PC-3 (cell line): ENCODE measurements at regions not wholly inside any gene's neighbourhood (a gene's known extent, or its start where the extent isn't known, plus 50 kb on each side); places are given as distances from the start of the nearest gene placed in this dataset.

ENCODE experiments used
- ATAC-seq: fragments of 200-7000 bp; cut with Tn5 transposase; 2 replicates; pipeline ENCODE4 v1.9.1; 2020; ENCODE audit warnings: mild to moderate bottlenecking, moderate library complexity
- BruUV-seq: library from RNA; stranded (reverse); fragments of 400-500 nt; replicated peaks from 2 replicates; lab custom pipeline; 2021; lab: Mats Ljungman, UMichigan
- CTCF ChIA-PET: fragments of 300-600 bp; sonication (Branson Sonifier 250); formaldehyde crosslinking; loops from one replicate; lab custom pipeline; 2022; ENCODE audit warnings: antibody characterized with exemption; lab: Charles Lee
- POLR2A ChIA-PET: fragments of 300-600 bp; sonication (Branson Sonifier 250); formaldehyde crosslinking; loops from one replicate; lab custom pipeline; 2022; ENCODE audit warnings: antibody characterized with exemption; ENCODE audit not compliant: unreplicated experiment; lab: Charles Lee
- DNase-seq: peaks from one replicate; pipeline ENCODE4 v3.0.0-alpha.2; 2015
- H2AFZ ChIP-seq: fragments of 300-600 bp; sonication (generic); 2 replicates; pipeline ENCODE4 v1.6.0; 2016; ENCODE audit warnings: antibody characterized with exemption, low read length
- H3F3A ChIP-seq: fragments of 300-600 bp; sonication (generic); one replicate; pipeline ENCODE4 v1.6.0; 2017; ENCODE audit warnings: antibody characterized with exemption, low read length, control low read depth, mild to moderate bottlenecking; ENCODE audit not compliant: unreplicated experiment
- H3K27ac ChIP-seq: fragments of 300-600 bp; sonication (generic); 2 replicates; pipeline ENCODE4 v1.5.1; 2016; ENCODE audit warnings: mild to moderate bottlenecking, low read length
- H3K27me3 ChIP-seq: fragments of 300-600 bp; sonication (generic); 2 replicates; pipeline ENCODE4 v1.6.1; 2016; ENCODE audit warnings: low read length, mixed read lengths
- H3K36me3 ChIP-seq: fragments of 300-600 bp; sonication (generic); 2 replicates; pipeline ENCODE4 v1.6.1; 2016; ENCODE audit warnings: low read depth, mixed run types, low read length, mixed read lengths
- H3K4me1 ChIP-seq: fragments of 300-600 bp; sonication (generic); 2 replicates; pipeline ENCODE4 v1.5.1; 2016; ENCODE audit warnings: low read length; ENCODE audit not compliant: insufficient read depth
- H3K4me2 ChIP-seq: fragments of 300-600 bp; sonication (generic); 2 replicates; pipeline ENCODE4 v1.6.0; 2016; ENCODE audit warnings: low read length
- H3K4me3 ChIP-seq: fragments of 300-600 bp; sonication (generic); 2 replicates; pipeline ENCODE4 v1.5.1; 2016; ENCODE audit warnings: mild to moderate bottlenecking, low read length, mixed read lengths
- H3K79me2 ChIP-seq: fragments of 300-600 bp; sonication (generic); 2 replicates; pipeline ENCODE4 v1.6.1; 2017; ENCODE audit warnings: low read length, mixed read lengths
- H3K9ac ChIP-seq: fragments of 300-600 bp; sonication (generic); 2 replicates; pipeline ENCODE4 v1.6.0; 2016; ENCODE audit warnings: mild to moderate bottlenecking, low read length
- H3K9me2 ChIP-seq: fragments of 300-600 bp; sonication (generic); replicated peaks from 2 replicates; pipeline ENCODE4 v1.6.1; 2016; ENCODE audit warnings: mixed run types, low read length, mixed read lengths
- H3K9me3 ChIP-seq: fragments of 300-600 bp; sonication (generic); 2 replicates; pipeline ENCODE4 v1.6.1; 2016; ENCODE audit warnings: low read length, mixed read lengths
- H4K20me1 ChIP-seq: fragments of 300-600 bp; sonication (generic); 2 replicates; pipeline ENCODE4 v1.6.1; 2016; ENCODE audit warnings: low read length, mixed read lengths
- CTCF ChIP-seq: fragments of 300-600 bp; sonication (generic); conservative IDR thresholded peaks from 2 replicates; pipeline ENCODE4 v1.5.1; 2017; ENCODE audit warnings: antibody characterized with exemption, low read depth, mild to moderate bottlenecking, low read length
- EZH2 ChIP-seq: fragments of 300-600 bp; sonication (generic); IDR thresholded peaks from one replicate; pipeline ENCODE4 v1.6.1; 2017; ENCODE audit warnings: antibody characterized with exemption, mild to moderate bottlenecking, low read length; ENCODE audit not compliant: unreplicated experiment
- EZH2phosphoT487 ChIP-seq: fragments of 300-600 bp; sonication (generic); IDR thresholded peaks from 2 replicates; pipeline ENCODE4 v1.6.1; 2018; ENCODE audit warnings: mild to moderate bottlenecking, antibody characterized with exemption, low read length, borderline replicate concordance
- intact Hi-C: fragments of 100-400 bp; cut with micrococcal nuclease; formaldehyde crosslinking; loops from 2 replicates; pipeline ENCODE4 v1.9.0; 2023

DNA sequence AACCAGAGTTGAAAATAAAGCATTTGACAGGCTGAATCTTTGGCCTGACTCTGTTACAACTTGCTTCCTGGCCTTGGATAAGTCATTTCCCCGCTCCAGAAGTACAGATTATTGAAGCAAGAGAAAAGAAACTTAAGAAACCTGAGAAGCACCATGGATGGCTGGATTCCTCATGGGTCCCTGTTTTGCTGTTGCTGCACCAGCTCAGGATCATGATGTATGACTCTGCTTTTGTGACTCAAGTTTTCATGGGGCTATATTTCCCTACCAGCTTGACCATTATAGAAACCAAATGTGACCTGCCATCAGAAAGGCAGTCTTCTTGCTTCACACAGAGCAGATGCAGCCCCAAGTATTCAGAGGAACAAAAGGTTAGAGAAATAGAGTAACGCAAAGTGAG, 921.8 kb downstream of the BCL11B start:
- intact Hi-C loops, result no loop called here
- no peak overlapping the region for H2AFZ ChIP-seq

DNA sequence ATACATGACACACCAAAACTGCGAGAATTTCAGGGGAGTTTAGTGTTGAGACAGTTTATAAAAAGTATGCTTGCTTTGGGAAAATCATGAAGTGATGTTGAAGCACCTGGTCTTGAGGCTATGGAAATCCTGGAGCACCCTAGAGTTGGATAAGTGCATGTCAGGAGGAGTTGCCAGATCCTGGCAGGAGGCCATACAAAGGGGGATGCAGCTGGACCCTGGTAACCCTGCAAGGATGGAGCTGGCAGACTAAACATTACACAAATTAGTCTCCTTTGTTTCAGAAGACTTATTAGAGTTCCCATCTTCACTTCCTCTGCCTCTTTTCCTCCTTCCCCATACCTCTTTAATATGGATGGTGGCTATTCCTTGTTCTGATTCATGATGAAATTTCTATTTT, 907.0 kb downstream of the BCL11B start:
- DNase-seq (no peak), ATAC-seq (no peak)
- Histone ChIP-seq H3K4me2 (no peak overlapping the region), H3K79me2 (no peaks in the 10 kb centered on the region), H2AFZ (no peak overlapping the region), H3K36me3 (no peaks in the 10 kb centered on the region), H3K9me3 (no peaks in the 10 kb centered on the region; the same call in 1 of the 2 replicates), H3K9ac (no peak overlapping the region), H3K4me1 (no peaks in the 10 kb centered on the region), H3K4me3 (no peak overlapping the region), H3F3A (no peaks in the 10 kb centered on the region), H3K27ac (no peak overlapping the region), H3K27me3 (no peaks in the 10 kb centered on the region), H3K9me2 (no peaks in the 10 kb centered on the region), H4K20me1 (no peaks in the 10 kb centered on the region)
- no TSS peak for BruUV-seq
- TF ChIP-seq CTCF (no peak), EZH2phosphoT487 (no peak), EZH2 (no peak)
- ChIA-PET CTCF (no interaction called here), POLR2A (no interaction called here)
- intact Hi-C loops, result no loop called here

More for the DNA sequence above, 921.8 kb downstream of the BCL11B start:
- H3K79me2 ChIP-seq, result no peaks in the 10 kb centered on the region
- H3K9me2 ChIP-seq, result no peaks in the 10 kb centered on the region
- ChIA-PET CTCF (no interaction called here), POLR2A (no interaction called here)
- H3K9me3 ChIP-seq, result no peaks in the 10 kb centered on the region
- no peak for TF ChIP-seq CTCF
- TF ChIP-seq EZH2, result no peak
- TF ChIP-seq EZH2phosphoT487, result no peak
- no peak overlapping the region for H3K4me2 ChIP-seq
- H3F3A ChIP-seq, result no peaks in the 10 kb centered on the region
- no peaks in the 10 kb centered on the region for H4K20me1 ChIP-seq
- H3K9ac ChIP-seq, result no peak overlapping the region
- BruUV-seq, result no TSS peak
- no peaks in the 10 kb centered on the region for H3K36me3 ChIP-seq
- no peak for DNase-seq
- no peak overlapping the region for H3K27ac ChIP-seq
- no peak for ATAC-seq
- no peaks in the 10 kb centered on the region for H3K4me1 ChIP-seq
- H3K27me3 ChIP-seq, result no peaks in the 10 kb centered on the region
- H3K4me3 ChIP-seq, result no peak overlapping the region

GRCh38 chr14:98366429-98366828, 905.6 kb downstream of the BCL11B start:
- H4K20me1 ChIP-seq, result no peaks in the 10 kb centered on the region
- H3F3A ChIP-seq, result no peaks in the 10 kb centered on the region
- intact Hi-C loops, result no loop called here
- no peaks in the 10 kb centered on the region for H3K36me3 ChIP-seq
- H3K9me3 ChIP-seq, result no peaks in the 10 kb centered on the region; the same call in 1 of the 2 replicates
- ChIA-PET POLR2A (no interaction called here), CTCF (no interaction called here)
- H3K9me2 ChIP-seq, result no peaks in the 10 kb centered on the region
- H3K79me2 ChIP-seq, result no peaks in the 10 kb centered on the region
- no peak overlapping the region for H3K4me2 ChIP-seq
- H2AFZ ChIP-seq, result no peak overlapping the region
- no peak overlapping the region for H3K27ac ChIP-seq
- DNase-seq (no peak), ATAC-seq (no peak)
- H3K4me1 ChIP-seq, result no peaks in the 10 kb centered on the region
- no peaks in the 10 kb centered on the region for H3K27me3 ChIP-seq
- BruUV-seq, result no TSS peak
- H3K4me3 ChIP-seq, result no peak overlapping the region
- no peak for TF ChIP-seq EZH2phosphoT487
- no peak for TF ChIP-seq EZH2
- no peak for TF ChIP-seq CTCF
- no peak overlapping the region for H3K9ac ChIP-seq
